NCI-H2029 treated with DMSO at 0.1 percent for 48 hours (cell line): ENCODE measurements at regions not wholly inside any gene's neighbourhood (a gene's known extent, or its start where the extent isn't known, plus 50 kb on each side); places are given as distances from the start of the nearest gene placed in this dataset.

Experiments used
- DNase-seq: peaks from one replicate; lab custom pipeline; 2025; lab: John Stamatoyannopoulos, UW

DNA sequence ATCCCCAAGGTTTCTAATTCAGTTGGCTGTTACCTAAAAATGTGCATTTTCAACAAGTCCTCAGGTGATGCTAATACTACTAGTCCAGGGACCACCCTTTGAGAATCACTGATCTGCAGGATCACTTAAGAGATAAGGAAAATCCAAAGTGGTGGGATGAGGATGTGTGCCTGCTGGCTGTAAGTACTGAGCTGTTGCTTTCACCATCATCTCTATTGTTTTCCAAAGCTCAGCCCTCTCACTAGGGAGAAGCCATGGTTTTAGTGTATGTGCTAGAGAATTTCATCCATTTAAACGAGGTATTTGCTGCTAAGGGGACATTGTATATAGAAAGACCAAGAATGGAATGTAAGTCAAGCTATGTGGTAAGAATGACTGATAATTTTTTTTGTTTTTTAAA, 202.3 kb downstream of the KIF21A start:
- no peak for DNase-seq

DNA sequence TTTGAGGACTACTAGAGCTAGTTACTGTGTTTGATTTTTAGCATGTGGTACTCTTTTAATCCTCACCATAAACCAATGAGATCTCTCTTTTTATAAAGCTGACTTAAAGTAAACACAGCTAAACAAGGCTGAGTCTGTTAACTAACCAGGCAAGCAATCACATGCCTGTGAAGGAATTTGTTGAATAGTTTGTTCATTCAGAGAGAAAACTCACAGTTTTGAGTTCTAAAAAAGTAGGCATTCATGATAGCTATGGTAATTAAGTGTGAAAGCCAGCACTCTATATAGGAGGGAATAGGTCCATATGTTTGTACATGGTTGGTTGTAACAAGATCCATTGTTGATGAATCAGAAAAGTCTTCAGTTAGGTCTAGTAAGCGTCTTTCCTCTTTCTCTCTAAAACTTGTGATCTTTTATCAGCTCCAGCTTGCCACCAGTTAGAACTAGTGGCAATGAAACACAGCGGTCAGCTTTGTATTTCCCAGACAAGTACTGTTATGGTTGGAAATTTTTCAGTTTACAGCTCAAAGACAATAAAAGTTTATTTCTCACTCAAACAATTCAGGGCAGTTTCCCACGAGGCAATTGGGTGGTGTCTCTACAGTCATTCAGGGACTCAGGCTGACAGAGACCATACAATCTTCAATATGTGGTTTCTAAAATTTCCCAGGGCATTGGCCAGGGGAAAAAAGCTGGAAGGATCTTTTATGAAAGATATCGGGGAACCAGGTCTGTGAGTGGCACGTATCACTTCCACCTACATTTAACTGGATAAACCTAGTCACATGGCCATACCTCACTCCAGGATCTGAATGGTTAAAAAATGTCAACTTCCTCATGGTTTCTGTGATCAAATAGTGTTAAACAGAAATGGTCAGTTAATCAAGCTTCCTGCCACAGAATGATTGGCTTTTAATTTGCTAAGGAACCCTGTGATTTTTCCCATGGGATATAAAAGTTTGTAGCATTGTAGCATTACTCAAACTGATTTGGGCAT, 203.1 kb downstream of the KIF21A start:
- DNase-seq, result no peak

DNA sequence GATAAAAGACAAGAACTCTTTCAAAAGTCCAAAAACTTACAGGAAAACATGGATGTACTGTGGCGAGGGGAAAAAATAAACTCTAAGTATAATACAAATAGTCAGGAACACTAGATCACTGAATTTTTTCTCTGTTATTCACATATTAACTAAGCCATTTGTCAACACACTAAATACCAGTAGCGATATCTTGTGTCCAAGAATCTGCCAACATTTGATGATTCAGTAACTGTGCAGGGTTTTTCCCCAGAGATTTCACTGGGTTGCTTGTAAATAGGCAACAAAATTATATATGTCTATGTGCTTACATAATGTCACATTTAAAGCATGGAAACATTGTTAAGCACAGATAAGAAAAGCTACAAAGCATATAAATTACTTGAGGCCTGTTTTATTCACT, 205.9 kb downstream of the KIF21A start:
- DNase-seq, result no peak

DNA sequence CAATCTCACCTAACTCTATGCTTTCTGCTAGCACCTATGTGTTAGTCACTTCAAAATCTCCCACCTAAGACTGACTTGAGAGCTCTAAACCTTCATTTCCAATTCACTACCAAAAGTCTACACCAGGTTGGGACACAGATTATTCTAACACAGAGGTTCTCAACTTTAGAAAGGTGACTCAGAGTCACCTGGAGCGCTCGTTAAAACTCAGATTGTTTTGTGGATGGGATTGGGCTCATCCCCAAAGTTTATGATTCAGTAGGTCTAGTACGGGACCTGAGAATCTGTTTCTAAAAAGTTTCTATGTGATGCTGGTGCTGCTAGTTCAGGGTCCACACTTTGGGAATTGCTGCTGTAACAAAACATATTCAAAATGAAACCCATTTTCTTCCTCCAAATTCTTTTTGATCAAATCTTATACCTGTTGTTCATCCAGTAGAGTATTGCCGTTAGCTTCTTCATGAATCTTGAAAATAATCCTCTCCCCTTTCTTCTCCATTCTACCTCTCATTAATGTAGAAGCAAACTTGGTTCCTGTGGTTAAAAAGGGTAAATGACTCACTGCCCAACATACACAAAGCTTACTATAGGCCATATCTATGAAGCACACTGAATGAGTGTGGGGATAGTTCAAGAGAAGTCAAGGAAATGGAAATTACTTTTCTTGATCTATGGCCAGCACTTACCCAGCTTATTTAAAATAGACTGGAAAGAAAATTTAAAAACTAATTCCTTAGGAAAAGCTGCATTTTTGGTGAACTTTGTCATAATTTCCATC, 206.7 kb downstream of the KIF21A start:
- no peak for DNase-seq

DNA sequence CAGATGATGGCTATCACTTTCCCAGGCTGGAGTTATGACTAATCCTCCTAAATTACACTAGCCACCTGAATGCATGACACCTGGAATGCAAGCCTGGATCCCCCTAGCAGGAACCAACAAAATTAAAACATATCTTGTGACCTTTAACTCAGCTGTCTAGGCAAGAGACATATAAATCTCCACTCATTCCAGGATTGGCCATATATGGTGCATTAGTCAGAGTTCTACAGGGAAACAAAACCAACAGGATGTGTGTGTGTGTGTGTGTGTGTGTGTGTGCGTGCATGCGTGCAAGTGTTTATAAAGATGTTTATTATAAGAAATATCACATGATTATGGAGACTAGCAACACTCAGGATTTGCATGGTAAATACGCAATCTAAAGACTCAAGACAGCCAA, 212.8 kb downstream of the KIF21A start:
- no peak for DNase-seq

DNA sequence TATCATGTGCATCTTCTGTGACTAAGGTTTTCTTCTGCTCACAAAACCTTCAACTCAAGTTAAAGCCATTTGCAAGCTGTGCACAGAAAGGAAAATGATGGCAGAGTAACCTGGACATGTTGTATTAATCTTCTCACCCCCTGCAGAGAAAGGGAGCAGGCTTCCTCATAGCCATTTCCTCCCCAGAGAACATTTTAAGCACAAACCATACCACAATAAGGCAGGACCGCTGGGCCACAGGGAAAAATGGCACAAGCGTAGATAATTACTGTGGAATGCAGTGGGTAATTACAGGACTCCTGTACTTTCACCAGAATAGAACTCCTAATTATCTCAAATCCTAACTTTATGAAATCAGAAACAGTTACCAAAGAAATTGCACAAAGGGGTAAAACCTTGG, 215.7 kb downstream of the KIF21A start:
- no peak for DNase-seq

DNA sequence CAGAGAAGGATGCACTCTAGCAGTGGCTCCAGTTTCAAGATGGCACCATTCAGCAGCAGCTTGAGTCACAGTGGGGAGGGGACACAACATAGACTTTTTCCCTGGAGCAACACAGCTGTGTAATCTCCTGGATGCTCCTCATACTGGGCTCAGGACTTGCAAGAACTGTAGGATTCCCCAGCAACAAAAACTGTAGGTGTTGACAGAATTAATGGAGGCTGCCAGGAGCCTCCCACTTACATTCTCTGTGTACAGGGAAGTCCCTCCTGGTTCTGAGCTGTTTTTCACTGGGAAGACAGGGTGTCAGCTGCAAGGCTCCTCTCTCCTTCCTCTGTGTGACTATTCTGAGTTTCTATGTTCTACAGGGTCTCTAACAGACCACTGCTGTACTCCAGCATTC, 217.9 kb downstream of the KIF21A start:
- DNase-seq, result no peak

DNA sequence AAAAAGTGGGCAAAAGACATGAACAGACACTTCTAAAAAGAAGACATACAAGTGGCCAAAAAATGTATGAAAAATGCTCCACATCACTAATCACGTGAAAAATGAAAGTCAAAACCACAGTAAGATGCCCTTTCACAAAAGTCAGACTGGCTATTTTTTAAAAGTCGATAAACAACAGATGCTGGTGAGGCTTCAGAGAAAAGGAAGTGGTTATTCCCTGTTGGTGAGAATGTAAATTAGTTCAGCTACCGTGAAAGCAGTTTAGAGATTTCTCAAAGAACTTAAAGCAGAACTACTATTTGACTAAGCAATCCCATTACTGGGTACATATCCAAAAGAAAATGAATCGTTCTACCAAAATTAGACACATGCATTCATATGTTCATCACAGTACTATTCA, 237.0 kb downstream of the KIF21A start:
- DNase-seq, result no peak

DNA sequence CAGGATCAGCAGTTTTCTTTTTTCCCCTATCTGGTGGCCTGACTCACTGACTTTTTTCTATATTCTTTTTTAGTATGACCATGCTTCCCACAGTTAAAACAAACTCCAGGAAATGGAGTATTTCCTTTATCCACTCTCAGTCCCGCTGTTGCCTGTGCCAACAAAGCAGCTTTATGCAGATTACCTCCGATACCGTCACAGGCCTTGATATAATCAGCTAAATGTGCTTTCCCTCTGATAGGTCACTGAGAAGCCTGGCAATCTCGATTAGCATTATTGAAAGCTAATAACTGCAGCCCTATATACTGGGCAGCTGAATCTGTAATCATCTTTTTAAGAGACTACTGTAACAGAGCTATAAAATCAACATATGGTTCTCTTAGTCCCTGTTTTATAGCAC, 243.6 kb downstream of the KIF21A start:
- no peak for DNase-seq

DNA sequence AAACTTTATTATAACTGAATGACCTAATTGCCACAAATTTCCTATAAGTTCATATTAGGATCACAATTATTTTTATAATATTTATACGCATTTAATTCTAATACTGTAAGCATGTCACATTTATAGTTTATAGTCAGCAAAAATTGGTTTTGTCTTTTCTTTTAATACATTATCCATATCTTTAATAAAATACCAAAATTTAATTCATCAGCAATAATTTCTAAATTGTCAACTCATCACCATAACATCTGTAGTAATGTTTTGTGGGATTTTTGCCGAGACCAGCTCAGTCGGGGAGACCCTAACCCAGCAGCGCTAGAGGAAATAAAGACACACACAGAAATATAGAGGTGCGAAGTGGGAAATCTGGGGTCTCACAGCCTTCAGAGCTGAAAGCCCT, 254.2 kb downstream of the KIF21A start:
- no peak for DNase-seq

DNA sequence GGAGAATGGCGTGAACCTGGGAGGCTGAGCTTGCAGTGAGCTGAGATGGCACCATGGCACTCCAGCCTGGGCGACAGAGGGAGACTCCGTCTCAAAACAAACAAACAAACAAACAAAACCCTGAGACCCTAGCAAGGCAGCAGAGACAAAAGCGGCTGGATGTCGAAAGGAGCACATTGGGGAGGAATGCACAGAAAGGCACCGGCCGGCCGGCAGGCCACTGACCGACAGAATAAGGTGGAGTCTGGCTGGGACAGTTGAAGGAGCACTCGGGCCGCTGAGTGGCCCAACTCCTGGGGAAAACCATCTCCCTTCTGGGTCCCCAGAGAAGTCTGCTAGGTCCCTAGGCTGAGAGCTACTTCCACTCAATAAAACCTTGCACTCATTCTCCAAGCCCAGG, 256.2 kb downstream of the KIF21A start:
- DNase-seq, result no peak

DNA sequence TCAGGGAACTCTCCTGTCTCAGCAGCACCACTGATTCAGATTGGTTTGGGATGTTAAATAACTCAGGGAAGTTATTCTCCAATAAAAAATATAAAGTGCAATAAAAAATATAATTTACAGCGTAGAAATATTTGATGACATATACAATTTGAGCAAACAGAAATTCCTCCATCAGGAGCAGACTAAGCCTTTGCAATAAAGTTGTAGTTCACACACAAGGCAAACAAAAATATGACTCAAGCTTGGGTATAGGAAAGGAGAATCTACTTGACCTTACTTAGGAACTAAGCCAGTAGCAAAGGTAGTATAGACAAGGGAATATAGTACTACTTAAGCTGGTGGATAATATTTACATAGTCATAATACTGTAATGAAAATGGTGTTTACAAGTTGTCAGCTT, 264.1 kb downstream of the KIF21A start:
- DNase-seq, result no peak

DNA sequence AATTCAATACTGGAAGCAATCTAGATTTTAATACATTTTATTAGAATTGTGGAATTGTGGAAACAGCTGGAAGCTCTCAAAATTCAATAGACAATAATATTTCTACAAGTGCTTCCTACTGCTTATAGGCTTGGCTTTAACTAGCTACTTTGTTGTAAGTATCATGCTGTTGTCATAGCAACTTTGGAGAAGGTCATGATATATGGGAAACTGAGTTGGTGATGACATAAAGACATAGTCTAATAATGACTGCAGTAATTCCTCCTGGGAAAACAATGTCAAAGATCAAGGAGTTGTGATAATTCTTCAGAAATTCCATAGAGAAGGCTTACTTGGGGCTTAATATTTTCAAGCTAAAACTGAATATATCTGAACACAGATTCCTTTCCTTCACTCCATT, 266.6 kb downstream of the KIF21A start:
- DNase-seq, result no peak

DNA sequence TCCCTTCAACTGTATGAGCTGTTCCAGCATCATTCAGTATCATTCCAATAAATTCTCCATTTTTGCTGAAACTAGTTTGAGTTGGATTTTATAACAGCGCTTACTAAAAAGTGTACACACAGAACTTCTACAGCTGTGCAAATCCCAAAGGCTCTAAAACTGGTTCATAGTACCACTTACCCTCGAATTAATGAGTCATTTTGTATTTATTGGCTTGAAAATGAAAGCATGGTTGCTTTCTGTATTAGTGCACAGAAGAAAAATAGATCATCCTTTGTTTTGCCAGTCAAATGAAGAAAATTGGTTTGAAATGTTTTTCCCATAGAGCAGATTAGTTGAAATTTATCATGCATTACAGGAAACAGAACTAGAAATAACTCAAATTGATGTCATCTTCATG, 268.3 kb upstream of the CPNE8 start:
- no peak for DNase-seq

DNA sequence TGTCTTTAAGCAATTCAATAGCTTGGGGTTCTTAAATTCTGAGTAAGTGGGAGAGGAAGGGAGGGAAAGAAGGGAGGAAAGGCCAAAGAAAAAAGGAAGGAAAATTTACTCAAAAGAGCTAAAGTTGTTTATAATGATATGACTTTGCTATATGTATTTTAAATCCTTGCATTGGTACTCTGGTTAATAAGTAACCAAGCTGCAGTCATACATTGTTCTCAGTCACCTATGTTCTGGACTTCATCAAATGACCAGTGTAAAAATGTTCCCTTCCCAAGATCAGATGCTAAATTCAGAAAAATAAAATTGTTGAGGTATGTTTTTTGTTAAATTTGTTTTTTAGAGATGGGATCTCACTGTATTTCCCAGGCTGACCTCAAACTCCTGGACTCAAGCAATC, 259.9 kb upstream of the CPNE8 start:
- no peak for DNase-seq

DNA sequence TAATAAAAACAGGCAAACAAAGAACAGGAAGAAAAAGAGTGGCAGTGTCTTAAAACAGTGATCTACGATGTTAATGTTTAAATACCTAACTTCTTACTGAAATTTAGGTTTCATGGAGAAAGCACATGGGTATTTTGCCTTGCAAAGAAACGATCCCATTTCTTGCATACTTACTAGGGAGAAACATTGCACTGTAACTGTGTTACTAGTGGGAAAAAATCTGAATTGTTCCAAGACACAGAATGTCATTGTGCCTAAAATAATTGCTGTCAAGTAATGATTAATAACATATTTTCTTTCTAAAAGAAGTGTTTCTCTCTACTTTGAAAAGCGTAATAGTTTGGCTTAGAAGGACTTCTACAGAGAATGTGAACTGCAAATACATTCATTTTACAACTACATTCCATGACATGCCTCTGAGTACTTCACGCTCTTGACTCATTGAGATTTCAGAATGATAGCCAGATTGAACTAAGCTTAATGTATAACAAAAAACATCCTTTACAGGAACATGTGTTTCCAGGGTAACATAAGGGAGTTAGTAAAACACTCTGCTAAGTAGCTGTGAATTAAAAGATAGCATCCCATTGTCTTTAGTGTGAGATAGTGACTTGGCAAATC, 256.2 kb upstream of the CPNE8 start:
- DNase-seq, result no peak

DNA sequence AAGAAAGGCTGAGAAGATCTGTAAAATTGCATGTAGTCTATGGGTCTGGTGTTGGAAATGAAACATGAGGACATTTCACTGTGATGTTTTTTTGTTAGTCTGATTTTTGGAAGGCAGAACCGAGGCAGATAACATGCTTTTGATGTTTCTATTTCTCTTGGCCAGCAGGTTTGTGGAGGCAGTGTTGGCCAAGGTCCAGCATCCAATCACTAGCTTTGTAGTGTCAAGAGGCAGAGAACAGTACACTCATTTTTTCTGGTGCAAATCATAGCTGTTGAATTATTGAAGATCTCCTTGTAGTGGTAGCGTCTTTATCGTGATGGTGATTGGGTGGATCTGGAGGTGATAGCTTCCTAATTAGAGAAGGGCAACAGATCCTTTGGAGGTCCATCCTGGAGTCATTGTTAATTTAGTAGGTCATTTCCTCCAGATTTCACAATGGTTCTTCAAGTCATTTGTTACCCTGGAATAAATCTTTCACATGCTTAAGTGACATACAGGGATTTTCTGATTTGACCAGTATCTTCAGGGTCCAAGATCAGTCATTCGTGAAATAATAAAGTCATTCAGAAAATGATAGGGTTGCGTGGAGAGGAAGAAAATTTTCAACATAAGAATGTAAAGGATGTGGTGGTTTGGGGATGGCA, 252.4 kb upstream of the CPNE8 start:
- no peak for DNase-seq

DNA sequence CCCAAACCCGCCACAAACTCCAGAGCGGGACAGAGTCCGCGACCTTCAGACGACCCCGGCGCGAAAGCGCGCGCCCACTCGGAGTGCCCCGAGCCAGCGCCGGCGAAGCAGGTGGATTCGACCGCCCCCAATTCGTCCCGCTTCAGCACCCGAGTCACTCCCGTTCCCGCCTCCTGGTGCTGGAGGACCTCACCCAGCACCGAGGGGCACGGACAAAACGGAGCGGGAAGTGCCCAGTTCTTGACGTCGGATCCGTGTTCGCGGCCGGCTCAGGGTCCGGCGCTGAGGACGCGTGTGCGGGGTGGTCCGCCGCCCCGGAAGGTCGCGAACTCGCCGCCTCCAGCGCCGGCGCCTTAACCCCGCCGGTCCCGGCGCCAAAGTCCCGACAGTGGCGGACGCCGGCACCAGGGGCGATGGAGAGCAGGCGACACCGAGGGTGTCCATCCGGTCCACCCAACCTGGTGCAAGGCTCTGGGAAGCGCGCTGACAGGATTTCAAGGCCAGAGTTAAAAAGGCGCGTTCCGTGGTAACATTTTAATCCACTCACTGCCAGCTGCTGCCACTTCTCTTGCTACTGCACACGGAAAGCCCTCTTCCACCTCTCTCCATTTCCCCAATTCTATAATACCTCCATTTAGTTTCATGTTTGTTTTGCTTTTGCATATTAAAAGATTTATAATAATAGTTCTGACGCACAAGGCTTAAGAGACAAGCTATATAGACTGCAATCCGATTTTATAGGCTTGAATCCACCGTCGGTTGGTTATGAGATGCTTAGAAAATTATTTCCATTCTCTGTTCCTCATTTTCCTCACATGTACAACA, 240.0 kb upstream of the CPNE8 start:
- DNase-seq, result no peak

DNA sequence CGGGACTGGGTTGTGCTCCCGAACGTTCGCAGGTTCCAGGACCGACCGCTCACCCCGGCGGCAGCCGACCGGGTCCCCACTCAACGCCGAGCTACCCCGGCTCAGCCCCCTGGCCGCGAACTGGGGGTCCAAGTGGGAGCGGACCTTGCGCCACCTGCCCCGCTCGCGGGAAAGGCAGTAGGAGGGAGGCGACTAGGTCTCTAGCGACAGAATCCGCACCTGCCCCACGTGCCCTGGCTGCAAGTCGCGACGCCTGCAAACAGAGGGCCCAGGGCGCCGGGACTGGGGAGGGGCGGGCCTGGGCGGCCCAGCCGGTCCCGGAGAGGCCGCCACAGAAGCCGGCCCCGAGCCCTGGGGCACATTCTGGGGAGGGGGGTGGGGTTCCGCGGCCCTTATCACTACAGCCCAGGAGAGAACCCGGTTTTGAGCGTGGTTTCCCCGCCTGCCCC, 239.2 kb upstream of the CPNE8 start:
- DNase-seq, result no peak

DNA sequence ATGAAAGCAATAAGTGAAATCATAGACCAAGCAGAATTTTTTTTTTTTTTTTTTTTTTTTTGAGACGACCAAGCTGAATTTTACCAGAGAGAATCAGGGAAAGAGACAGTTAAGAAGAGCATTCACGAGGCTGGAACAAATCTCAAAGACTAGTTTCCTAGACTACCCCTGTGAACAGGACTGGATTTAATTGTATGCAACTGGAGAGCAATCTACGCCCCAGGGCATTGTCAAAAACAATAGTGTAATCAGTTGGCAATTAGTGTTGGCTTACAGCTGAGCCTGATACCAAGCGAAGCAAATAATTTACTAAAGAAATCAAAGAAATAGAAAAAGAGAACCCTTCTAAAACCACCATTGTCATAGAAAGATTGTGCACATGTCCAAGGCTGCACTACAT, 232.9 kb upstream of the CPNE8 start:
- no peak for DNase-seq

DNA sequence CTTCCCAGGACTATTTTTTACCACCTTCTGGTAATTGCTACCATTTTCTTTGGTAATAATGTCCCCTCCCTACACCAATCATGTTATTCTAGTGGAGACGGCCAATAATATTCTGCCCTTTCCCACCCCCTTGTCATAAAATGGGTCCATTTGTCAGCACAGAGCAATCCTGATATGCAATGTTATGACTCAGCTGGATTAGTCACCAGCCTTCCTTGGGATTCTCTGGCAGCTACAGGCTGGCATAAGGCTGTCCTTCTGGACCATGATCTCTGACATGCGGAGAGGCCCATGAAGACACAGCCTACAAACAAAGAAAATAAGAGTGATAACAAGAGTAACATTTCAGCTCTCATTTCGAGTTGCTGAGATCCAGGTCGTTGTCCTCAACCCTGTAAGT, 222.0 kb upstream of the CPNE8 start:
- no peak for DNase-seq
